ENCODE measurements at regions not wholly inside any gene's neighbourhood (a gene's known extent, or its start where the extent isn't known, plus 50 kb on each side); places are given as distances from the start of the nearest gene placed in this dataset.

- Histone ChIP-seq H3K27ac (ENCODE audit: insufficient read depth, low read depth, low read length, poor library complexity, severe bottlenecking) (no peak overlapping the region), H3K9me3 (ENCODE audit: control insufficient read depth, low read length) (no peaks in the 10 kb centered on the region), H3K27me3 (ENCODE audit: control insufficient read depth, insufficient read depth, low read length, poor library complexity, severe bottlenecking) (peaks cover 96% of the 10 kb centered on the region), H3K36me3 (ENCODE audit: control insufficient read depth, insufficient read depth, low read length) (no peaks in the 10 kb centered on the region), H3K4me3 (ENCODE audit: insufficient read depth, low read depth, low read length) (no peak overlapping the region), H3K4me1 (ENCODE audit: control insufficient read depth, insufficient read depth, low read length) (no peaks in the 10 kb centered on the region)
- 56 to 77% methylated on average over 1 to 2 of the region's 3 CpGs for WGBS, 2 experiments
These were observed 107.1 kb upstream of the TOP3B start for GRCh38 chr22:22089459-22090308.

DNA sequence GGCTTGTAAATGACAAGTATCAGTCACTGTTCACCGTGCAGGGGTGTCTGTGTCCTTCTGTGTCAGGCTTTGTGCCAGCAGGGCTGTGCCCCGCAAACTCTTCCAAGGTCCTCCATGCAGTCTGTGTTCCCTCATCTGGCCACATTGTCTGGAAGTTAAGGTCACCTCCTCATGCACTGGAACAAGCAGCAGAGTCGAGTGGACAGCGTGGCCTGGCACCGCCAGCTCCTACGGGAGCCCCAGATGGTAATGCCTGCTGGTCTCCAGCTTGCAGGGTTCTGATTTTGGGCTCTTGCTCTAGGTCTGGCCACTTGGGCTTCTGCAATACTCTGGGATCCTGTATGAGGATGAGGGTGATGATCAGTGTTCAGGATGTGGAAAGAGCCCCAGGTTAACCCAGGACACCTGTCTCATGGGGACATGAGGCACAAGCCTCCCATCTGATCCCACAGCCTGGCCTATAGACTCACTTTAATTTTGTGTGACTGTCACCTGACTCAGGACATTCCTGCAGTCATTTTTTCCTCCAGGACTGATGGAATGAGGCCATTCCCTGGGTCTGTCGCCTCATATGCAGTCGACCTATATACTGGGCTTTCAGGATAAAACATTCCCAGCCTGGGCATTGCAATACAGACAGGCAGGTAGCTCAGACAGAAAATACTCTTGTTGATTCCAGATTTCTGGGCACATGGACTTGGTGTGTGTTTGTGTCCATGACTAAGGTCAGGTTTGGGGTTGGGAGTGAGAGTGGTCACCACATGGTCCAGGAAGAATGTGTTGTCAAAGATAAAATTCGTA, 106.3 kb upstream of the TOP3B start:
- H3K27me3 ChIP-seq (ENCODE audit: control insufficient read depth, insufficient read depth, low read length, poor library complexity, severe bottlenecking): peaks cover 96% of the 10 kb centered on the region
- H3K4me1 ChIP-seq (ENCODE audit: control insufficient read depth, insufficient read depth, low read length): no peaks in the 10 kb centered on the region
- H3K4me3 ChIP-seq (ENCODE audit: insufficient read depth, low read depth, low read length): no peak overlapping the region
- H3K36me3 ChIP-seq (ENCODE audit: control insufficient read depth, insufficient read depth, low read length): no peaks in the 10 kb centered on the region
- no peaks in the 10 kb centered on the region for H3K9me3 ChIP-seq (ENCODE audit: control insufficient read depth, low read length)
- 86 to 90% methylated on average over 9 of the region's 9 CpGs for WGBS, 2 experiments
- no peak overlapping the region for H3K27ac ChIP-seq (ENCODE audit: insufficient read depth, low read depth, low read length, poor library complexity, severe bottlenecking)

DNA sequence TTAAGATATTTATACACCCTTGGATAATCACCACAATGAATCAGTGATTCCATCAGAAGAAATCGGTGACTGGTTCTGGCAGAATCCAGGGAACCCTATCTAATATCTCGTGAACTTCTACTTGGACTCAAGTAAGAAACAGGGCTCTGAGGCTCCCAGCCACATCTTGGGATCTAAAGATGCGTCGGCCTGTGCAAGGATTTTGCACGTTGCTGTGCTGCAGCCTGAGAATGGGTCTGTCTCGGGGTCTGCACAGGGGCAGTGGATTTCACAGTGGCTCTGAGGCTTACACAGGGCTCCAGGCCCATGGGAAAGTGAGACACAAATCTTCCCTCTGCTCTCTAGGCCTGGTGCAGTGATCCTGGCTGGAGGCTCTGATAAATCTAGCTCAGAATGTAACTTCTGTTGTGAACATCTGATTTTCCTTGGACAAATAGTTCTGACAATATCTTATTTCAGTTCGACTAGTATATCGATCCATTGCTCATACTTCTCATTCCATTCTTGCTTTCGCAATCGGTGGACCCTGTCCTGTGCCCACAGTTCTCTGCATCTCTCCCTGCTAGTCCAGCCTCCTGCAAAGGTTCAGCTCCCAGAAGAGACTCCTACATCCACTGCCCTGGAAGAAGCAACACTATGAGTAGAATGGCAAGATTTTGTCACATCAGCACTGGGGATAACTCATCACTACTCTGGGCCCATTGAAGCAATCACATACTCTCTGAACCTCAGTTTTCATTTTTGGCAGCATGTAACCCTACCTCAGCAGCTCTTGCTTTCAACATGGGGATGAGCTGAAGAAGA, 105.5 kb upstream of the TOP3B start:
- Histone ChIP-seq H3K27me3 (ENCODE audit: control insufficient read depth, insufficient read depth, low read length, poor library complexity, severe bottlenecking) (peaks cover 96% of the 10 kb centered on the region), H3K9me3 (ENCODE audit: control insufficient read depth, low read length) (no peaks in the 10 kb centered on the region), H3K27ac (ENCODE audit: insufficient read depth, low read depth, low read length, poor library complexity, severe bottlenecking) (no peak overlapping the region), H3K4me1 (ENCODE audit: control insufficient read depth, insufficient read depth, low read length) (no peaks in the 10 kb centered on the region), H3K4me3 (ENCODE audit: insufficient read depth, low read depth, low read length) (no peak overlapping the region), H3K36me3 (ENCODE audit: control insufficient read depth, insufficient read depth, low read length) (no peaks in the 10 kb centered on the region)
- 93 to 94% methylated on average over 10 of the region's 10 CpGs for WGBS, 2 experiments

DNA sequence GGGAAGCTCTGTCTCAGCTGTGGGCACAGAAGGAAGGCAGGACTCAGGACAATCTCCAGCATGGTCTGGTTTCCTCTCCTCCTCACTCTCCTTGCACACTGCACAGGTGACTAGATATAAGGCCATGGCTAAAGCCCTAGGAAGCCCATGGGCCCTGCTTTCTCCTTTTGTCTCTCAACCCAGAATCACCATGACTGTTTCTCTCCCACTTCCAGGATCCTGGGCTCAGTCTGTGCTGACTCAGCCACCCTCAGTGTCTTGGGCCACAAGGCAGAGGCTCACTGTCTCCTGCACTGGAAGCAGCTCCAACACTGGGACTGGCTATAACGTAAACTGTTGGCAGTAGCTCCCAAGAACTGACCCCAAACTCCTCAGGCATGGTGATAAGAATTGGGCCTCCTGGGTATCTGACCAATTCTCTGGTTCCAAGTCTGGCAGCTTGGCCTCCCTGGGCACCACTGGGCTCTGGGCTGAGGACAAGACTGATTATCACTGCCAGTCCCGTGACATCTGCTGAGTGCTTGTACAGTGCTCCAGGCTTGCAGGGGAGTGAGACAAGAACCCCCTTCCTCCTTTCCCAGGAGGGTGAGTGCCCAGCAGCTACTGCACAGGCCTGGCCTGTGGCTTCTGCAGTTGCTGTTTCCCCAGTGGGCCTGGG, 104.0 kb upstream of the TOP3B start:
- H3K4me1 ChIP-seq (ENCODE audit: control insufficient read depth, insufficient read depth, low read length): no peaks in the 10 kb centered on the region
- no peak overlapping the region for H3K4me3 ChIP-seq (ENCODE audit: insufficient read depth, low read depth, low read length)
- H3K36me3 ChIP-seq (ENCODE audit: control insufficient read depth, insufficient read depth, low read length): no peaks in the 10 kb centered on the region
- H3K9me3 ChIP-seq (ENCODE audit: control insufficient read depth, low read length): no peaks in the 10 kb centered on the region
- WGBS, 2 experiments: 86 to 89% methylated on average over 2 of the region's 2 CpGs
- no peak overlapping the region for H3K27ac ChIP-seq (ENCODE audit: insufficient read depth, low read depth, low read length, poor library complexity, severe bottlenecking)
- peaks cover 99% of the 10 kb centered on the region for H3K27me3 ChIP-seq (ENCODE audit: control insufficient read depth, insufficient read depth, low read length, poor library complexity, severe bottlenecking)

- 72 to 76% methylated on average over 5 of the region's 5 CpGs for WGBS, 2 experiments
- Histone ChIP-seq H3K27ac (ENCODE audit: insufficient read depth, low read depth, low read length, poor library complexity, severe bottlenecking) (no peak overlapping the region), H3K9me3 (ENCODE audit: control insufficient read depth, low read length) (no peaks in the 10 kb centered on the region), H3K4me3 (ENCODE audit: insufficient read depth, low read depth, low read length) (no peak overlapping the region), H3K4me1 (ENCODE audit: control insufficient read depth, insufficient read depth, low read length) (no peaks in the 10 kb centered on the region), H3K36me3 (ENCODE audit: control insufficient read depth, insufficient read depth, low read length) (no peaks in the 10 kb centered on the region), H3K27me3 (ENCODE audit: control insufficient read depth, insufficient read depth, low read length, poor library complexity, severe bottlenecking) (peaks cover 99% of the 10 kb centered on the region)
These were observed 103.3 kb upstream of the TOP3B start for GRCh38 chr22:22085702-22086500.

- Histone ChIP-seq H3K9me3 (ENCODE audit: control insufficient read depth, low read length) (no peaks in the 10 kb centered on the region), H3K27me3 (ENCODE audit: control insufficient read depth, insufficient read depth, low read length, poor library complexity, severe bottlenecking) (peaks cover 99% of the 10 kb centered on the region), H3K4me3 (ENCODE audit: insufficient read depth, low read depth, low read length) (no peak overlapping the region), H3K36me3 (ENCODE audit: control insufficient read depth, insufficient read depth, low read length) (no peaks in the 10 kb centered on the region), H3K4me1 (ENCODE audit: control insufficient read depth, insufficient read depth, low read length) (no peaks in the 10 kb centered on the region), H3K27ac (ENCODE audit: insufficient read depth, low read depth, low read length, poor library complexity, severe bottlenecking) (no peak overlapping the region)
- WGBS, 2 experiments: 45 to 47% methylated on average over 4 of the region's 4 CpGs
These were observed 101.6 kb upstream of the TOP3B start for GRCh38 chr22:22084089-22084711.

GRCh38 chr22:22082960-22083359, 100.4 kb upstream of the TOP3B start:
- Histone ChIP-seq H3K27me3 (ENCODE audit: control insufficient read depth, insufficient read depth, low read length, poor library complexity, severe bottlenecking) (peaks cover 97% of the 10 kb centered on the region), H3K36me3 (ENCODE audit: control insufficient read depth, insufficient read depth, low read length) (no peaks in the 10 kb centered on the region), H3K9me3 (ENCODE audit: control insufficient read depth, low read length) (no peaks in the 10 kb centered on the region), H3K4me1 (ENCODE audit: control insufficient read depth, insufficient read depth, low read length) (no peaks in the 10 kb centered on the region), H3K27ac (ENCODE audit: insufficient read depth, low read depth, low read length, poor library complexity, severe bottlenecking) (no peak overlapping the region), H3K4me3 (ENCODE audit: insufficient read depth, low read depth, low read length) (no peak overlapping the region)
- WGBS, 2 experiments: 69 to 70% methylated on average over 5 of the region's 5 CpGs

GRCh38 chr22:22082229-22082835, 99.7 kb upstream of the TOP3B start:
- Histone ChIP-seq H3K4me3 (ENCODE audit: insufficient read depth, low read depth, low read length) (no peak overlapping the region), H3K9me3 (ENCODE audit: control insufficient read depth, low read length) (no peaks in the 10 kb centered on the region), H3K27me3 (ENCODE audit: control insufficient read depth, insufficient read depth, low read length, poor library complexity, severe bottlenecking) (peaks cover 98% of the 10 kb centered on the region), H3K36me3 (ENCODE audit: control insufficient read depth, insufficient read depth, low read length) (no peaks in the 10 kb centered on the region), H3K4me1 (ENCODE audit: control insufficient read depth, insufficient read depth, low read length) (no peaks in the 10 kb centered on the region), H3K27ac (ENCODE audit: insufficient read depth, low read depth, low read length, poor library complexity, severe bottlenecking) (no peak overlapping the region)
- WGBS, 2 experiments: 79 to 90% methylated on average over 1 of the region's 1 CpG
